H1 (cell line): ENCODE measurements at regions not wholly inside any gene's neighbourhood (a gene's known extent, or its start where the extent isn't known, plus 50 kb on each side); places are given as distances from the start of the nearest gene placed in this dataset.

Experiments
- CTCF ChIA-PET: fragments of 300-600 bp; sonication (Branson Sonifier 250); formaldehyde crosslinking; loops from one replicate; lab custom pipeline; 2021; ENCODE audit not compliant: partially characterized antibody; lab: Charles Lee
- POLR2A ChIA-PET: fragments of 300-600 bp; sonication (Branson Sonifier 250); formaldehyde crosslinking; loops from one replicate; lab custom pipeline; 2021; ENCODE audit warnings: inconsistent platforms; ENCODE audit not compliant: partially characterized antibody; lab: Charles Lee
- DNase-seq, 2 experiments: peaks; one replicate each; pipeline versions ENCODE4 v3.0.0 to v3.0.0-alpha.2; 2010 to 2022; ENCODE audit warnings: low spot score in 2 of 2, low read depth in 1 of 2, mixed read lengths in 1 of 2
- FAIRE-seq: peaks from 2 replicates; lab custom pipeline; 2011; peaks lifted over from hg19 to GRCh38; lab: Jason Lieb, UNC
- H2AFZ ChIP-seq: 2 replicates; pipeline ENCODE4 v1.8.1; 2012; ENCODE audit warnings: low read length, inconsistent platforms
- H2AK5ac ChIP-seq: 2 replicates; pipeline ENCODE4 v1.6.1; 2013; ENCODE audit warnings: low read depth, low read length
- H2BK120ac ChIP-seq: replicated peaks from 2 replicates; pipeline ENCODE3; 2013; ENCODE audit warnings: low read depth, low read length, inconsistent platforms
- H2BK12ac ChIP-seq: 2 replicates; pipeline ENCODE4 v1.6.1; 2013; ENCODE audit warnings: low read depth, low read length
- H2BK15ac ChIP-seq: 2 replicates; pipeline ENCODE4 v1.6.1; 2013; ENCODE audit warnings: low read length
- H2BK20ac ChIP-seq: 2 replicates; pipeline ENCODE4 v1.6.1; 2013; ENCODE audit warnings: low read length
- H2BK5ac ChIP-seq: 2 replicates; pipeline ENCODE4 v1.6.1; 2013; ENCODE audit warnings: low read depth, low read length
- H3K14ac ChIP-seq: 2 replicates; pipeline ENCODE4 v1.6.1; 2013; ENCODE audit warnings: inconsistent platforms; ENCODE audit not compliant: insufficient read length
- H3K18ac ChIP-seq: 2 replicates; pipeline ENCODE4 v1.6.1; 2013; ENCODE audit warnings: low read length; ENCODE audit errors: extremely low read depth
- H3K23ac ChIP-seq: 2 replicates; pipeline ENCODE4 v1.6.1; 2013; ENCODE audit warnings: inconsistent platforms; ENCODE audit not compliant: insufficient read length
- H3K23me2 ChIP-seq: 2 replicates; pipeline ENCODE4 v1.6.1; 2013; ENCODE audit warnings: low read depth, low read length
- H3K27ac ChIP-seq: 2 replicates; pipeline ENCODE4 v1.6.1; 2011; ENCODE audit warnings: low read depth, low read length, inconsistent platforms
- H3K27me3 ChIP-seq, 4 experiments: replicated peaks in 1 of 4; 1 replicate in 1 of 4; 2 replicates in 3 of 4; pipeline versions ENCODE4 v1.6.1 to v1.8.1; 2011 to 2013; ENCODE audit warnings: low read length in 3 of 4, mild to moderate bottlenecking in 3 of 4, inconsistent platforms in 2 of 4, mixed read lengths in 2 of 4, moderate library complexity in 1 of 4; ENCODE audit not compliant: control insufficient read depth in 3 of 4, insufficient read depth in 3 of 4; ENCODE audit errors: extremely low read depth in 1 of 4
- H3K36me3 ChIP-seq, 4 experiments: 2 replicates each; pipeline versions ENCODE4 v1.6.1 to v1.8.1; 2011 to 2013; ENCODE audit warnings: mild to moderate bottlenecking in 4 of 4, low read length in 3 of 4, moderate library complexity in 2 of 4, control low read depth in 1 of 4, inconsistent platforms in 1 of 4; ENCODE audit not compliant: insufficient read depth in 4 of 4, control insufficient read depth in 2 of 4
- H3K4ac ChIP-seq: replicated peaks from 2 replicates; pipeline ENCODE3; 2013; ENCODE audit warnings: low read length, low read depth, mixed read lengths, inconsistent platforms; ENCODE audit not compliant: insufficient read length
- H3K4me1 ChIP-seq, 4 experiments: replicated peaks in 1 of 4; 1 replicate in 1 of 4; 2 replicates in 3 of 4; pipeline versions ENCODE4 v1.6.1 to v1.8.1; 2011 to 2013; ENCODE audit warnings: low read length in 3 of 4, inconsistent platforms in 2 of 4, mixed read lengths in 1 of 4; ENCODE audit not compliant: insufficient read depth in 4 of 4, control insufficient read depth in 3 of 4
- H3K4me2 ChIP-seq, 2 experiments: 2 replicates each; pipeline versions ENCODE4 v1.6.1 to v1.8.1; 2011 to 2013; ENCODE audit warnings: low read depth in 2 of 2, low read length in 2 of 2, control low read depth in 1 of 2, inconsistent platforms in 1 of 2, mild to moderate bottlenecking in 1 of 2; ENCODE audit not compliant: insufficient read depth in 1 of 2
- H3K4me3 ChIP-seq, 4 experiments: fragments of 200-600, 300-600 bp in 1 of 4; sonication (generic), shearing (Covaris generic), sonication (Bioruptor Twin) in 1 of 4; 2 replicates each; pipeline versions ENCODE4 v1.5.1 to v1.8.1; 2011 to 2016; ENCODE audit warnings: low read length in 4 of 4, low read depth in 3 of 4, control low read depth in 2 of 4, inconsistent platforms in 2 of 4, mild to moderate bottlenecking in 2 of 4, mixed read lengths in 1 of 4, moderate library complexity in 1 of 4; ENCODE audit not compliant: insufficient read depth in 2 of 4; ENCODE audit errors: extremely low read depth in 1 of 4
- H3K56ac ChIP-seq: replicated peaks from 2 replicates; pipeline ENCODE3; 2013; ENCODE audit warnings: low read depth, mild to moderate bottlenecking, mixed read lengths, low read length, inconsistent platforms; ENCODE audit not compliant: insufficient read length
- H3K79me1 ChIP-seq: 2 replicates; pipeline ENCODE4 v1.6.1; 2013; ENCODE audit warnings: low read depth, low read length, control low read depth
- H3K79me2 ChIP-seq, 2 experiments: 2 replicates each; pipeline versions ENCODE4 v1.6.1 to v1.8.1; 2012 to 2013; ENCODE audit warnings: low read length in 2 of 2, mild to moderate bottlenecking in 2 of 2, inconsistent platforms in 1 of 2; ENCODE audit not compliant: insufficient read depth in 2 of 2, control insufficient read depth in 1 of 2
- H3K9ac ChIP-seq, 4 experiments: replicated peaks in 1 of 4; 1 replicate in 1 of 4; 2 replicates in 3 of 4; pipeline versions ENCODE4 v1.6.1 to v1.8.1; 2011 to 2013; ENCODE audit warnings: low read depth in 3 of 4, low read length in 3 of 4, control low read depth in 2 of 4, mild to moderate bottlenecking in 2 of 4, moderate library complexity in 2 of 4, inconsistent platforms in 1 of 4; ENCODE audit errors: extremely low read depth in 1 of 4
- H3K9me3 ChIP-seq, 2 experiments: 2 replicates each; pipeline versions ENCODE4 v1.6.1 to v1.8.1; 2012 to 2013; ENCODE audit warnings: mild to moderate bottlenecking in 2 of 2, moderate library complexity in 2 of 2, control low read depth in 1 of 2, inconsistent platforms in 1 of 2, low read depth in 1 of 2, low read length in 1 of 2, mixed read lengths in 1 of 2; ENCODE audit not compliant: insufficient read depth in 2 of 2
- H4K20me1 ChIP-seq, 2 experiments: replicated peaks in 1 of 2; 2 replicates each; pipeline versions ENCODE3 to v1.8.1; 2011 to 2013; ENCODE audit warnings: inconsistent platforms in 2 of 2, low read length in 2 of 2, mild to moderate bottlenecking in 1 of 2; ENCODE audit not compliant: insufficient read depth in 2 of 2, control insufficient read depth in 1 of 2
- H4K5ac ChIP-seq: 2 replicates; pipeline ENCODE4 v1.6.1; 2013; ENCODE audit warnings: low read length, low read depth, mixed read lengths, inconsistent platforms; ENCODE audit not compliant: insufficient read length
- H4K8ac ChIP-seq: 2 replicates; pipeline ENCODE4 v1.8.0; 2013; ENCODE audit warnings: mild to moderate bottlenecking, moderate library complexity, low read length, inconsistent platforms; ENCODE audit not compliant: insufficient read depth; ENCODE audit errors: extremely low read depth
- H4K91ac ChIP-seq: replicated peaks from 2 replicates; pipeline ENCODE3; 2013; ENCODE audit warnings: low read length, mixed read lengths, inconsistent platforms; ENCODE audit not compliant: insufficient read length
- ASH2L ChIP-seq: fragments of 200-600, 300-600 bp; sonication (generic); IDR thresholded peaks from one replicate; pipeline ENCODE4 v1.7.1; 2017; ENCODE audit warnings: low read length
- EZH2 ChIP-seq: fragments of 200-600 bp; sonication (generic); IDR thresholded peaks from 2 replicates; pipeline ENCODE4 v1.7.1; 2012; ENCODE audit warnings: low read depth, mild to moderate bottlenecking, moderate library complexity, low read length, inconsistent platforms; ENCODE audit not compliant: severe bottlenecking
- HDAC2 ChIP-seq, 2 experiments: fragments of 300-600 bp in 1 of 2; sonication (generic) in 1 of 2; IDR thresholded peaks; 2 replicates each; pipeline ENCODE4 v1.6.1; 2011 to 2012; ENCODE audit warnings: low read depth in 2 of 2, low read length in 2 of 2, mild to moderate bottlenecking in 2 of 2, moderate library complexity in 2 of 2, borderline replicate concordance in 1 of 2, inconsistent platforms in 1 of 2
- MAFK ChIP-seq: IDR thresholded peaks from 2 replicates; pipeline ENCODE4 v1.6.1; 2012; ENCODE audit warnings: low read depth, mild to moderate bottlenecking, improper control_type of control experiment, low read length
- RXRA ChIP-seq: IDR thresholded peaks from 2 replicates; pipeline ENCODE4 v1.6.1; 2011; ENCODE audit warnings: low read depth, mild to moderate bottlenecking, low read length, moderate library complexity; ENCODE audit not compliant: insufficient read depth
- SIRT6 ChIP-seq: IDR thresholded peaks from one replicate; pipeline ENCODE4 v1.7.1; 2012; ENCODE audit warnings: low read length, inconsistent platforms
- WGBS, 2 experiments: shearing (Covaris generic) in 1 of 2; methylation state at CpG; one replicate each; pipeline versions ENCODE4 v1.1.6 to v1.1.7; 2013 to 2015; ENCODE audit warnings: low lambda C conversion rate in 2 of 2, mixed read lengths in 2 of 2, inconsistent platforms in 1 of 2, low coverage in 1 of 2, missing lambda C conversion rate in 1 of 2; ENCODE audit not compliant: insufficient replicate concordance in 2 of 2, insufficient coverage in 1 of 2, insufficient read length in 1 of 2; ENCODE audit errors: extremely low coverage in 1 of 2, missing lambda C conversion rate in 1 of 2; 5-methylcytosine and 5-hydroxymethylcytosine counted together

DNA sequence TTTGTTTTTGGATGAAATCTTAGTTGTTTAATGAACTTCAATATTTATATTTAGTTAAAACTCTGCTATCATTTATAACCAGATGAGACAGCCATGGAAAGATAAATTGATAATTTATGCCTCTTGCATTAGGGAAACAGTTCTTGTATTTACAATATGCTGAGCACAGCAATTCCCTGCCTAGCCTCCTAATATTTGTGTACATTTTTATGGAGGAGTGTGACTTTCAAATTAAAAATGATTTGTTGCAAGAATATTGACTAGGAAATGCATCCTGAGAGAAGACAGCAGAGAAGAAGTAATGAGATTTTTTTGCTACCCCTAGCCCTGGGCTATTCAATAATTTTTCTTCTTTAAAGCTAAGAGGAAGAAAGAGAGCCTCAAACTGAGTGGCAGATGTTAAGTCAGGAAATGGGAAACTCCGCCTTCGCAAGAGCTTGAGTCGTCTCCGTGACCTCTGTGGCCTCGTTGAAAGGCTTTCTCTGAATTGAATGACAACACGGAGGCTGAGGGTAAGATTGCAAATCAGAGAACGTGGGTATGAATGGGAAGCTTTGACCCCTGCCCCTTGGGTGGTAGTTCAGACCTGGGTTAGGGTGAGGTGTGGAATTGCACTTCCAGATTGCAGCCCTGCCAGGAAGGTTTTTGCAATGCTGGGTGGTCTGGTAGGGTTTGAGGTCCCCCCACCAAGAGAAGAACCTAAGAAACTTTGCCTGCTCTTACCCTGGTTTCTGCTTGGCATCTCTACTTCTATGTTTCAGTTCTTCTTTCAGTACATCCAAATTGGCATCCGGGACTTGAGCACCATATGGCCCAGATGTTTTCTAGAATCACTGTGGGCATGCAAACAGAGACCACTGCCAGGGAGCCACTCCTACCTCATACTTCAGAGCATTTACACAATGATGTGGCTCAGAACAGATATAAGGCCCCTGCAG is 210.3 kb upstream of the RBMS1 start:
- H2BK5ac ChIP-seq, result no peak overlapping the region
- no peaks in the 10 kb centered on the region for H3K9me3 ChIP-seq
- no peaks in the 10 kb centered on the region for H3K23me2 ChIP-seq
- peak; percentile 92 for FAIRE-seq
- H4K20me1 ChIP-seq, result no peaks in the 10 kb centered on the region
- H3K27me3 ChIP-seq, result no peaks in the 10 kb centered on the region
- ChIA-PET CTCF (no interaction called here), POLR2A (interaction anchor here (0.6 kb wide), 1 partner anchor 16 kb away, joined by 3 read pairs; no protein-coding TSS in a partner anchor)
- H3K79me2 ChIP-seq, result no peaks in the 10 kb centered on the region
- peaks cover 0 to 11% (median 4%) of the 10 kb centered on the region in 4 experiments; a peak in 2 of 7 replicates for H3K4me1 ChIP-seq
- no peak overlapping the region for H4K91ac ChIP-seq
- peak overlapping the region; percentile 91 for H2AFZ ChIP-seq
- no peak overlapping the region for H4K5ac ChIP-seq
- H3K4me3 ChIP-seq, result no peak overlapping the region; a peak in 1 of 8 replicates
- no peak overlapping the region for H2BK120ac ChIP-seq
- H3K36me3 ChIP-seq, result no peaks in the 10 kb centered on the region
- no peak overlapping the region for H3K56ac ChIP-seq
- DNase-seq, result no peak
- no peak overlapping the region for H3K4ac ChIP-seq
- H2BK12ac ChIP-seq, result no peak overlapping the region
- H2BK20ac ChIP-seq, result peak overlapping the region; percentile 22; the same call in 1 of the 2 replicates
- H3K14ac ChIP-seq, result no peak overlapping the region
- no peak overlapping the region for H3K27ac ChIP-seq
- H3K9ac ChIP-seq, result no peak overlapping the region
- H4K8ac ChIP-seq, result no peak overlapping the region
- H3K23ac ChIP-seq, result no peak overlapping the region
- WGBS, 2 experiments, result 45% methylated on average over 8 of the region's 8 CpGs; no CpG with 5 or more reads in 1 of the 2 experiments
- no peak overlapping the region for H2AK5ac ChIP-seq
- H3K4me2 ChIP-seq, result peak overlapping the region; percentile 22 to 38; a peak in 1 of 4 replicates
- H3K18ac ChIP-seq, result no peak overlapping the region
- H3K79me1 ChIP-seq, result no peaks in the 10 kb centered on the region
- no peak overlapping the region for H2BK15ac ChIP-seq
- no peak for TF ChIP-seq RXRA
- TF ChIP-seq EZH2, result no peak
- peak; percentile 30 for TF ChIP-seq ASH2L
- TF ChIP-seq SIRT6, result no peak
- TF ChIP-seq MAFK, result peak; percentile 58; the same call in 1 of the 2 replicates
- TF ChIP-seq HDAC2 (IDR thresholded peaks at IDR 0.05; ENCODE audit: borderline replicate concordance in 1 of 2, low read depth in 2 of 2, low read length in 2 of 2), result no peak
